HepG2 (cell line): ENCODE measurements at regions not wholly inside any gene's neighbourhood (a gene's known extent, or its start where the extent isn't known, plus 50 kb on each side); places are given as distances from the start of the nearest gene placed in this dataset.

Experiments used
- ATAC-seq: fragments of 200-7000 bp; cut with Tn5 transposase; 3 replicates; pipeline ENCODE4 v1.9.1; 2020; ENCODE audit warnings: mild to moderate bottlenecking, moderate library complexity
- BruUV-seq: library from RNA; stranded (reverse); fragments of 400-500 nt; replicated peaks from 2 replicates; lab custom pipeline; 2021; lab: Mats Ljungman, UMichigan
- CTCF ChIA-PET: fragments of 300-600 bp; formaldehyde crosslinking; extraction: SDS; loops from one replicate; lab custom pipeline; 2021; ENCODE audit warnings: low total read pairs, inconsistent platforms, low intra/inter-chr PET ratio; lab: Yijun Ruan, JAX
- POLR2A ChIA-PET: fragments of 350-600 bp; sonication (Branson Sonifier 250); formaldehyde crosslinking; loops from one replicate; lab custom pipeline; 2020; ENCODE audit warnings: antibody characterized with exemption, inconsistent platforms; lab: Yijun Ruan, JAX
- DNase-seq: peaks from one replicate; pipeline ENCODE4 v3.0.0-alpha.2; 2015; ENCODE audit warnings: low spot score
- FAIRE-seq: peaks from 3 replicates; lab custom pipeline; 2011; peaks lifted over from hg19 to GRCh38; lab: Jason Lieb, UNC
- H2AFZ ChIP-seq: one replicate; pipeline ENCODE4 v1.6.1; 2011; ENCODE audit warnings: low read length, inconsistent platforms
- H3K27ac ChIP-seq: fragments of 300-600 bp; 3 replicates; pipeline ENCODE4 v1.8.0; 2011; ENCODE audit warnings: mixed run types, mild to moderate bottlenecking, mixed read lengths, low read length, inconsistent platforms; ENCODE audit not compliant: insufficient read depth; ENCODE audit errors: extremely low read length
- H3K27me3 ChIP-seq, 2 experiments: fragments of 200-600 bp in 1 of 2; 2 replicates in 1 of 2; 3 replicates in 1 of 2; pipeline versions ENCODE4 v1.6.0 to v1.8.0; 2011; ENCODE audit warnings: low read length in 2 of 2, mild to moderate bottlenecking in 2 of 2, moderate library complexity in 2 of 2, inconsistent platforms in 1 of 2; ENCODE audit not compliant: insufficient read depth in 2 of 2, control insufficient read depth in 1 of 2
- H3K36me3 ChIP-seq, 2 experiments: fragments of 200-600 bp in 1 of 2; replicated peaks in 1 of 2; 2 replicates in 1 of 2; 3 replicates in 1 of 2; pipeline versions ENCODE4 v1.5.1 to v1.8.0; 2011; ENCODE audit warnings: low read length in 2 of 2, inconsistent platforms in 1 of 2; ENCODE audit not compliant: insufficient read depth in 2 of 2, control insufficient read depth in 1 of 2
- H3K4me1 ChIP-seq: 2 replicates; pipeline ENCODE4 v1.5.1; 2012; ENCODE audit warnings: low read length, inconsistent platforms; ENCODE audit not compliant: insufficient read depth
- H3K4me2 ChIP-seq: 2 replicates; pipeline ENCODE4 v1.6.0; 2011; ENCODE audit warnings: low read depth, low read length, inconsistent platforms
- H3K4me3 ChIP-seq, 3 experiments: fragments of 200-600 bp in 1 of 3; sonication (generic), shearing (Covaris generic) in 1 of 3; replicated peaks in 1 of 3; 2 replicates each; pipeline ENCODE4 v1.5.1; 2011 to 2016; ENCODE audit warnings: low read length in 3 of 3, inconsistent platforms in 2 of 3, low read depth in 2 of 3, mild to moderate bottlenecking in 2 of 3, control low read depth in 1 of 3, mixed read lengths in 1 of 3; ENCODE audit not compliant: insufficient read depth in 1 of 3
- H3K79me2 ChIP-seq: one replicate; pipeline ENCODE4 v1.6.1; 2011; ENCODE audit warnings: low read length, inconsistent platforms; ENCODE audit not compliant: insufficient read depth
- H3K9ac ChIP-seq: 2 replicates; pipeline ENCODE4 v1.6.0; 2011; ENCODE audit warnings: mild to moderate bottlenecking, low read depth, low read length, inconsistent platforms; ENCODE audit not compliant: insufficient read depth
- H3K9me3 ChIP-seq: 2 replicates; pipeline ENCODE4 v1.5.1; 2012; ENCODE audit warnings: mild to moderate bottlenecking, low read length
- H4K20me1 ChIP-seq: 2 replicates; pipeline ENCODE4 v1.6.0; 2011; ENCODE audit warnings: inconsistent platforms, mild to moderate bottlenecking, low read length, moderate library complexity; ENCODE audit not compliant: insufficient read depth
- BRD4 ChIP-seq: sonication (generic); formaldehyde crosslinking; IDR thresholded peaks from 2 replicates; pipeline ENCODE4 v1.4.0; 2020; ENCODE audit warnings: missing genetic modification reagents
- EEA1 ChIP-seq: sonication (generic); formaldehyde crosslinking; IDR thresholded peaks from 2 replicates; pipeline ENCODE4 v1.5.1; 2020; ENCODE audit warnings: mild to moderate bottlenecking, missing genetic modification reagents, borderline replicate concordance
- FOXA3 ChIP-seq: IDR thresholded peaks from 2 replicates; pipeline ENCODE4 v1.6.1; 2016; ENCODE audit warnings: missing genetic modification reagents, missing compliant biosample characterization
- FOXM1 ChIP-seq: sonication (generic); formaldehyde crosslinking; IDR thresholded peaks from 2 replicates; pipeline ENCODE4 v1.5.0; 2020; ENCODE audit warnings: missing genetic modification reagents
- MEIS2 ChIP-seq: sonication (generic); formaldehyde crosslinking; IDR thresholded peaks from 2 replicates; pipeline ENCODE4 v1.9.0; 2021; ENCODE audit warnings: mild to moderate bottlenecking, missing genetic modification reagents
- NFYC ChIP-seq: IDR thresholded peaks from 2 replicates; pipeline ENCODE4 v1.6.1; 2016; ENCODE audit warnings: missing genetic modification reagents, missing compliant biosample characterization
- REPIN1 ChIP-seq: sonication (generic); formaldehyde crosslinking; IDR thresholded peaks from 2 replicates; pipeline ENCODE4 v1.8.0; 2022; ENCODE audit warnings: missing genetic modification reagents, low read depth, mild to moderate bottlenecking, borderline replicate concordance
- RFX1 ChIP-seq: fragments of 450-650 bp; IDR thresholded peaks from 2 replicates; pipeline ENCODE4 v1.6.1; 2017
- SMC3 ChIP-seq: IDR thresholded peaks from 2 replicates; pipeline ENCODE4 v1.6.1; 2011; ENCODE audit warnings: low read length, improper control_type of control experiment
- SP140L ChIP-seq: sonication (generic); formaldehyde crosslinking; IDR thresholded peaks from 2 replicates; pipeline ENCODE4 v1.4.0; 2020; ENCODE audit warnings: missing genetic modification reagents, borderline replicate concordance
- THAP11 ChIP-seq: IDR thresholded peaks from 2 replicates; pipeline ENCODE4 v1.6.1; 2016; ENCODE audit warnings: missing biosample characterization, missing genetic modification reagents
- ZBTB38 ChIP-seq: sonication (generic); formaldehyde crosslinking; IDR thresholded peaks from 2 replicates; pipeline ENCODE4 v1.5.1; 2020; ENCODE audit warnings: mild to moderate bottlenecking, missing genetic modification reagents
- ZMAT5 ChIP-seq: sonication (generic); formaldehyde crosslinking; IDR thresholded peaks from 2 replicates; pipeline ENCODE4 v1.5.0; 2020; ENCODE audit warnings: mild to moderate bottlenecking, low read depth, missing genetic modification reagents, borderline replicate concordance
- ZNF143 ChIP-seq: sonication (generic); formaldehyde crosslinking; IDR thresholded peaks from 2 replicates; pipeline ENCODE4 v1.4.0; 2020; ENCODE audit warnings: missing genetic modification reagents
- ZNF337 ChIP-seq: sonication (generic); formaldehyde crosslinking; IDR thresholded peaks from 2 replicates; pipeline ENCODE4 v1.5.1; 2020; ENCODE audit warnings: missing genetic modification reagents, low read depth, mild to moderate bottlenecking, borderline replicate concordance
- ZNF607 ChIP-seq: sonication (generic); formaldehyde crosslinking; IDR thresholded peaks from 2 replicates; pipeline ENCODE4 v1.5.1; 2020; ENCODE audit warnings: missing genetic modification reagents, mild to moderate bottlenecking, borderline replicate concordance
- ZNF878 ChIP-seq: sonication (generic); formaldehyde crosslinking; IDR thresholded peaks from 2 replicates; pipeline ENCODE4 v1.8.1; 2023; ENCODE audit warnings: mild to moderate bottlenecking, missing genetic modification reagents, moderate library complexity
- WGBS: methylation state at CpG from one replicate; pipeline ENCODE4 v1.1.6; 2017; ENCODE audit warnings: low lambda C conversion rate; 5-methylcytosine and 5-hydroxymethylcytosine counted together
- in situ Hi-C: cut with HindIII; loops from 2 replicates; pipeline ENCODE4 v1.10.0; 2017; ENCODE audit warnings: low pct_unique_long_range_greater_than_20kb; ENCODE audit not compliant: extremely low pct_ligation_motif_present
- intact Hi-C: fragments of 100-400 bp; cut with micrococcal nuclease; formaldehyde crosslinking; loops from one replicate; pipeline ENCODE4 v1.10.0; 2022; ENCODE audit not compliant: unreplicated experiment
- TF ChIP-seq, protein P1 (sequence below): sonication (generic); formaldehyde crosslinking; IDR thresholded peaks from 2 replicates; pipeline ENCODE4 v1.5.1; 2020; ENCODE audit warnings: mild to moderate bottlenecking, missing genetic modification reagents, borderline replicate concordance
- TF ChIP-seq, protein P2 (sequence below): IDR thresholded peaks from 2 replicates; pipeline ENCODE4 v1.6.1; 2016; ENCODE audit warnings: mild to moderate bottlenecking
- TF ChIP-seq, protein P3 (sequence below): sonication (generic); formaldehyde crosslinking; IDR thresholded peaks from 2 replicates; pipeline ENCODE4 v1.5.1; 2020; ENCODE audit warnings: missing genetic modification reagents, mild to moderate bottlenecking, borderline replicate concordance

DNA sequence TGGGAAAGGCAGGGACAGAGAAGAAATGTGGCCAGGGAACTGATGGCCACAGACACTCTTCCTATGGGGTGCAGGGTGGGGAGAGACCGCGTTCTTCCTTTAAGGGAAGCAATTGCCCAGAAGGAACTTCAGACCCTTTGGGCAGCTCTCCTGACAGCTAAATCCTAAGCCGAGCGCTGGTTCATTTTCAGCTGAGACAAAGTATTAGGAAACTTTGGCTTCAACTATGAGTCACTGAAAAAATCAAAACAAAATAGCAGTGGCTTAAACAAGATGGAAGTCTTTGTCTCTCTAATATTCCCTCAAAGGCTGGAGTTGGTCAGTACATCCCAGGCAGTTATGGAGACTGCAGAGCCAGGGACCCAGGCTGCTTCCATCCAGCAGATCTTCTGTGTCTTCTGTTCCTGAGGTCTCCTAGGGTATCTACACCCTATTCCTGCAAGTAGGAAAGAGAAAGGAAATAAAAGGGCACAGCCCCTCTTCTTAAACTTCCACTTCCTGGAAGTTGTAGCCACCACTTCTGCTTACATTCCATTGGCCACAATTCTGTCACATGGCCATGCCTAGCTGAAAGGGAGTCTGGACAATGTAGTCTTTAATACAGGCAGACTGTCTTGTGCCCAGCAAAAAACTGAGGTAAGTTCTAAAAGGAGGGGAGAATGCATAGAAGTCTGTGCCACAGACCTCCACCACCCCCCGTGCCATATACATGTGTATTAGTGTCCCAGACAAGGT lies 163.5 kb downstream of the KATNAL1 start:
- H2AFZ ChIP-seq: no peak overlapping the region
- H3K4me3 ChIP-seq: no peak overlapping the region
- CTCF ChIA-PET: no interaction called here
- TF ChIP-seq SP140L: no peak
- no peak for TF ChIP-seq MEIS2 (CRISPR knock-in tag)
- TF ChIP-seq FOXA3: no peak
- TF ChIP-seq NFYC (CRISPR knock-in tag): peak; percentile 21; the same call in 1 of the 2 replicates
- TF ChIP-seq SMC3: no peak
- TF ChIP-seq RFX1: no peak
- no peak for TF ChIP-seq BRD4
- no peak for TF ChIP-seq ZBTB38 (CRISPR knock-in tag)
- no peak for TF ChIP-seq ZMAT5 (CRISPR knock-in tag)
- TF ChIP-seq THAP11: 0 out of 2 replicates have a peak, but pooled peaks have one; percentile 47
- TF ChIP-seq ZNF607 (CRISPR knock-in tag): no peak
- TF ChIP-seq, protein P1, sequence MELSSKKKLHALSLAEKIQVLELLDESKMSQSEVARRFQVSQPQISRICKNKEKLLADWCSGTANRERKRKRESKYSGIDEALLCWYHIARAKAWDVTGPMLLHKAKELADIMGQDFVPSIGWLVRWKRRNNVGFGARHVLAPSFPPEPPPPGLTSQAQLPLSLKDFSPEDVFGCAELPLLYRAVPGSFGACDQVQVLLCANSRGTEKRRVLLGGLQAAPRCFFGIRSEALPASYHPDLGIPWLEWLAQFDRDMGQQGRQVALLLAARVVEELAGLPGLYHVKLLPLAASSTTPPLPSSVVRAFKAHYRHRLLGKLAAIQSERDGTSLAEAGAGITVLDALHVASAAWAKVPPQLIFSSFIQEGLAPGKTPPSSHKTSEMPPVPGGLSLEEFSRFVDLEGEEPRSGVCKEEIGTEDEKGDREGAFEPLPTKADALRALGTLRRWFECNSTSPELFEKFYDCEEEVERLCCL (CRISPR knock-in tag): no peak
- TF ChIP-seq FOXM1 (CRISPR knock-in tag): no peak
- no peak for TF ChIP-seq ZNF878 (CRISPR knock-in tag)
- no peak for TF ChIP-seq EEA1
- TF ChIP-seq ZNF337 (CRISPR knock-in tag): no peak
- TF ChIP-seq, protein P2, sequence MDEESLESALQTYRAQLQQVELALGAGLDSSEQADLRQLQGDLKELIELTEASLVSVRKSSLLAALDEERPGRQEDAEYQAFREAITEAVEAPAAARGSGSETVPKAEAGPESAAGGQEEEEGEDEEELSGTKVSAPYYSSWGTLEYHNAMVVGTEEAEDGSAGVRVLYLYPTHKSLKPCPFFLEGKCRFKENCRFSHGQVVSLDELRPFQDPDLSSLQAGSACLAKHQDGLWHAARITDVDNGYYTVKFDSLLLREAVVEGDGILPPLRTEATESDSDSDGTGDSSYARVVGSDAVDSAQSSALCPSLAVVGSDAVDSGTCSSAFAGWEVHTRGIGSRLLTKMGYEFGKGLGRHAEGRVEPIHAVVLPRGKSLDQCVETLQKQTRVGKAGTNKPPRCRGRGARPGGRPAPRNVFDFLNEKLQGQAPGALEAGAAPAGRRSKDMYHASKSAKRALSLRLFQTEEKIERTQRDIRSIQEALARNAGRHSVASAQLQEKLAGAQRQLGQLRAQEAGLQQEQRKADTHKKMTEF (CRISPR knock-in tag): no peak
- TF ChIP-seq, protein P3, sequence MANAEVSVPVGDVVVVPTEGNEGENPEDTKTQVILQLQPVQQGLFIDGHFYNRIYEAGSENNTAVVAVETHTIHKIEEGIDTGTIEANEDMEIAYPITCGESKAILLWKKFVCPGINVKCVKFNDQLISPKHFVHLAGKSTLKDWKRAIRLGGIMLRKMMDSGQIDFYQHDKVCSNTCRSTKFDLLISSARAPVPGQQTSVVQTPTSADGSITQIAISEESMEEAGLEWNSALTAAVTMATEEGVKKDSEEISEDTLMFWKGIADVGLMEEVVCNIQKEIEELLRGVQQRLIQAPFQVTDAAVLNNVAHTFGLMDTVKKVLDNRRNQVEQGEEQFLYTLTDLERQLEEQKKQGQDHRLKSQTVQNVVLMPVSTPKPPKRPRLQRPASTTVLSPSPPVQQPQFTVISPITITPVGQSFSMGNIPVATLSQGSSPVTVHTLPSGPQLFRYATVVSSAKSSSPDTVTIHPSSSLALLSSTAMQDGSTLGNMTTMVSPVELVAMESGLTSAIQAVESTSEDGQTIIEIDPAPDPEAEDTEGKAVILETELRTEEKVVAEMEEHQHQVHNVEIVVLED (CRISPR knock-in tag): no peak
- TF ChIP-seq REPIN1 (CRISPR knock-in tag): no peak
- TF ChIP-seq ZNF143 (CRISPR knock-in tag): peak; percentile 51
- H3K4me2 ChIP-seq: no peak overlapping the region
- POLR2A ChIA-PET: no interaction called here
- H3K4me1 ChIP-seq: no peaks in the 10 kb centered on the region
- intact Hi-C loops (no loop called here), in situ Hi-C loops (no loop called here)
- H3K9ac ChIP-seq: no peak overlapping the region
- no peak for FAIRE-seq
- DNase-seq: no peak
- no peak for ATAC-seq
- no peaks in the 10 kb centered on the region for H3K79me2 ChIP-seq
- H3K27ac ChIP-seq: no peak overlapping the region
- H4K20me1 ChIP-seq: no peaks in the 10 kb centered on the region
- H3K9me3 ChIP-seq: no peaks in the 10 kb centered on the region
- H3K36me3 ChIP-seq: no peaks in the 10 kb centered on the region
- BruUV-seq: no TSS peak
- H3K27me3 ChIP-seq: peaks cover 1 to 10% of the 10 kb centered on the region in 2 experiments; a peak in 2 of 5 replicates
- 86% methylated on average over 4 of the region's 5 CpGs for WGBS
